HCT116 (cell line): ENCODE measurements at regions not wholly inside any gene's neighbourhood (a gene's known extent, or its start where the extent isn't known, plus 50 kb on each side); places are given as distances from the start of the nearest gene placed in this dataset.

Experiments
- ATAC-seq: fragments of 200-7000 bp; cut with Tn5 transposase; 2 replicates; pipeline ENCODE4 v1.9.1; 2020; ENCODE audit warnings: mild to moderate bottlenecking, moderate library complexity
- BruUV-seq: library from RNA; stranded (reverse); fragments of 400-500 nt; replicated peaks from 2 replicates; lab custom pipeline; 2021; lab: Mats Ljungman, UMichigan
- CTCF ChIA-PET: fragments of 300-600 bp; sonication (Branson Sonifier 250); formaldehyde crosslinking; loops from one replicate; lab custom pipeline; 2021; ENCODE audit warnings: antibody characterized with exemption; lab: Charles Lee
- POLR2A ChIA-PET: fragments of 300-600, 350-600 bp; sonication (Branson Sonifier 250); formaldehyde crosslinking; loops from one replicate; lab custom pipeline; 2021; ENCODE audit warnings: antibody characterized with exemption; lab: Charles Lee
- RAD21 ChIA-PET, 2 experiments: fragments of 300-600 bp; sonication (Branson Sonifier 250); formaldehyde crosslinking; loops; one replicate each; lab custom pipeline; 2023; ENCODE audit warnings: low total read pairs in 2 of 2; ENCODE audit not compliant: uncharacterized antibody in 2 of 2, unreplicated experiment in 2 of 2, low non-redundant PET in 1 of 2; lab: Charles Lee
- DNase-seq: peaks from one replicate; pipeline ENCODE4 v3.0.0-alpha.2; 2010; ENCODE audit warnings: low read depth, low spot score
- H2AFZ ChIP-seq: fragments of 200-600 bp; shearing (Covaris generic), sonication (generic); 2 replicates; pipeline ENCODE4 v1.6.1; 2017; ENCODE audit warnings: low read depth, mixed run types, mixed read lengths, antibody characterized with exemption, low read length; ENCODE audit not compliant: poor library complexity, severe bottlenecking
- H3K27ac ChIP-seq: 2 replicates; pipeline ENCODE4 v1.5.1; 2012; ENCODE audit warnings: low read depth, low read length
- H3K27me3 ChIP-seq: fragments of 200-600 bp; sonication (generic); 2 replicates; pipeline ENCODE4 v1.6.1; 2016; ENCODE audit warnings: mixed run types, low read length, mixed read lengths; ENCODE audit not compliant: insufficient read depth
- H3K36me3 ChIP-seq, 2 experiments: fragments of 200-500 bp in 1 of 2; fragments of 200-600 bp in 1 of 2; sonication (Bioruptor generic) in 1 of 2; sonication (generic) in 1 of 2; 2 replicates each; pipeline versions ENCODE4 v1.5.1 to v1.6.1; 2014 to 2016; ENCODE audit warnings: low read length in 2 of 2, inconsistent platforms in 1 of 2, mixed read lengths in 1 of 2, mixed run types in 1 of 2; ENCODE audit not compliant: insufficient read depth in 2 of 2, control insufficient read depth in 1 of 2
- H3K4me1 ChIP-seq, 2 experiments: fragments of 200-600 bp in 1 of 2; sonication (generic) in 1 of 2; 2 replicates each; pipeline versions ENCODE4 v1.5.1 to v1.6.1; 2012 to 2017; ENCODE audit warnings: low read length in 2 of 2, inconsistent platforms in 1 of 2, mild to moderate bottlenecking in 1 of 2, mixed read lengths in 1 of 2, mixed run types in 1 of 2, moderate library complexity in 1 of 2; ENCODE audit not compliant: insufficient read depth in 2 of 2, control insufficient read depth in 1 of 2
- H3K4me2 ChIP-seq: fragments of 200-600 bp; sonication (generic); 2 replicates; pipeline ENCODE4 v1.6.1; 2017; ENCODE audit warnings: mixed run types, low read length, mixed read lengths
- H3K4me3 ChIP-seq, 2 experiments: fragments of 200-600 bp in 1 of 2; sonication (generic) in 1 of 2; replicated peaks in 1 of 2; 2 replicates each; pipeline ENCODE4 v1.5.1; 2011 to 2016; ENCODE audit warnings: low read length in 2 of 2, control low read depth in 1 of 2, low read depth in 1 of 2, mild to moderate bottlenecking in 1 of 2, mixed read lengths in 1 of 2, mixed run types in 1 of 2
- H3K79me2 ChIP-seq: fragments of 200-600 bp; sonication (generic); 2 replicates; pipeline ENCODE4 v1.6.1; 2017; ENCODE audit warnings: mild to moderate bottlenecking, mixed run types, low read length, moderate library complexity, mixed read lengths; ENCODE audit not compliant: insufficient read depth
- H3K9ac ChIP-seq: fragments of 200-600 bp; sonication (generic); 2 replicates; pipeline ENCODE4 v1.6.1; 2016; ENCODE audit warnings: low read length, mixed read lengths
- H3K9me2 ChIP-seq: fragments of 200-600 bp; sonication (generic), shearing (Covaris generic); 2 replicates; pipeline ENCODE4 v1.6.1; 2017; ENCODE audit warnings: mixed run types, mild to moderate bottlenecking, moderate library complexity; ENCODE audit not compliant: insufficient read depth
- H3K9me3 ChIP-seq, 2 experiments: fragments of 200-500 bp in 1 of 2; fragments of 200-600 bp in 1 of 2; sonication (Bioruptor generic) in 1 of 2; sonication (generic) in 1 of 2; 2 replicates each; pipeline ENCODE4 v1.6.1; 2014 to 2017; ENCODE audit warnings: low read length in 2 of 2, mixed read lengths in 2 of 2, inconsistent platforms in 1 of 2, low read depth in 1 of 2, mild to moderate bottlenecking in 1 of 2, mixed run types in 1 of 2, moderate library complexity in 1 of 2; ENCODE audit not compliant: control insufficient read depth in 1 of 2, insufficient read depth in 1 of 2
- H4K20me1 ChIP-seq: fragments of 200-600 bp; sonication (generic), shearing (Covaris generic); 2 replicates; pipeline ENCODE4 v1.6.1; 2017; ENCODE audit warnings: mixed run types, mild to moderate bottlenecking, moderate library complexity; ENCODE audit not compliant: insufficient read depth
- CEBPB ChIP-seq: IDR thresholded peaks from 2 replicates; pipeline ENCODE4 v1.6.1; 2012; ENCODE audit warnings: low read depth
- EZH2 ChIP-seq: fragments of 200-600 bp; sonication (generic); IDR thresholded peaks from 2 replicates; pipeline ENCODE4 v1.6.1; 2017; ENCODE audit warnings: antibody characterized with exemption, mixed run types
- JUND ChIP-seq: IDR thresholded peaks from 2 replicates; pipeline ENCODE4 v1.6.1; 2012
- POLR2AphosphoS5 ChIP-seq: IDR thresholded peaks from 2 replicates; pipeline ENCODE4 v1.6.1; 2011; ENCODE audit warnings: mild to moderate bottlenecking, low read depth, low read length, moderate library complexity
- RAD21 ChIP-seq: IDR thresholded peaks from 2 replicates; pipeline ENCODE4 v1.6.1; 2012; ENCODE audit warnings: low read depth, mild to moderate bottlenecking
- SIN3A ChIP-seq: IDR thresholded peaks from 2 replicates; pipeline ENCODE4 v1.6.1; 2012; ENCODE audit warnings: low read depth
- SRF ChIP-seq: IDR thresholded peaks from 2 replicates; pipeline ENCODE4 v1.6.1; 2012; ENCODE audit warnings: low read depth
- YY1 ChIP-seq: IDR thresholded peaks from 2 replicates; pipeline ENCODE4 v1.6.1; 2011; ENCODE audit warnings: low read length, low read depth, moderate library complexity, mild to moderate bottlenecking; ENCODE audit not compliant: insufficient replicate concordance; ENCODE audit errors: extremely low read depth
- ZNF274 ChIP-seq: fragments of 200-500 bp; sonication (Bioruptor generic); IDR thresholded peaks from 2 replicates; pipeline ENCODE4 v1.6.1; 2014; ENCODE audit warnings: mild to moderate bottlenecking, low read depth, low read length, inconsistent platforms
- intact Hi-C: fragments of 100-400 bp; cut with micrococcal nuclease; formaldehyde crosslinking; loops from 2 replicates; pipeline ENCODE4 v1.10.0; 2022
- TF ChIP-seq, protein P1 (sequence below): IDR thresholded peaks from 2 replicates; pipeline ENCODE4 v1.6.1; 2012
- TF ChIP-seq, protein P2 (sequence below): IDR thresholded peaks from 2 replicates; pipeline ENCODE4 v1.6.1; 2011; ENCODE audit warnings: mild to moderate bottlenecking, low read length, moderate library complexity; ENCODE audit not compliant: insufficient replicate concordance; ENCODE audit errors: extremely low read depth
- TF ChIP-seq, protein P3 (sequence below): IDR thresholded peaks from 2 replicates; pipeline ENCODE4 v1.6.1; 2012; ENCODE audit warnings: low read depth

DNA sequence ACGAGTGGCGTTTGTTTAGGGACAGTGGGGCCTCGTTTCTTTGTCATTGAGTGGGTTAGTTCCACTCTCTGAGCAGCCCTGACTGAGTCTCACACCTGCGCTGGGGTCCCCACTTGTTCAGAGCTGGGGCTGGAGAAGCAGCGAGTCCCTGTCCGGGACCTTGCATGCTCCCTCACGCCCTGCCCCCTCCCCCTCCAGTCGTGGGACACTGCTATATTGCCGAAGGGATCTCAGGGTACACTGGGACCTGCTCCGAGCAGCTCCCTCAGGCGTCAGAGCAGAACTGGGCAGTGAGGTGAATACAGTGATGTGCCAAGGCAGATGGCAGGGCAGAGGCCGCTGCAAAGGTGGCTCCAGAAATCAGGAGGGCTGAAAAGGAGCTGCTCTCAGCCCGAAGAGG lies 59.9 kb upstream of the KLF13 start:
- Histone ChIP-seq H3K36me3 (no peaks in the 10 kb centered on the region), H3K4me3 (no peak overlapping the region), H3K79me2 (no peaks in the 10 kb centered on the region), H3K9ac (no peak overlapping the region), H3K9me2 (no peaks in the 10 kb centered on the region), H3K4me2 (no peak overlapping the region), H2AFZ (no peak overlapping the region), H3K27ac (no peak overlapping the region), H3K4me1 (peaks cover 0 to 3% of the 10 kb centered on the region in 2 experiments; a peak in 1 of 4 replicates), H3K27me3 (no peaks in the 10 kb centered on the region), H4K20me1 (no peaks in the 10 kb centered on the region), H3K9me3 (no peaks in the 10 kb centered on the region)
- intact Hi-C loops: no loop called here
- ChIA-PET RAD21 (no interaction called here), CTCF (no interaction called here), POLR2A (no interaction called here)
- ATAC-seq (no peak), DNase-seq (no peak)
- TF ChIP-seq, protein P1, sequence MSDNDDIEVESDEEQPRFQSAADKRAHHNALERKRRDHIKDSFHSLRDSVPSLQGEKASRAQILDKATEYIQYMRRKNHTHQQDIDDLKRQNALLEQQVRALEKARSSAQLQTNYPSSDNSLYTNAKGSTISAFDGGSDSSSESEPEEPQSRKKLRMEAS: no peak
- no peak for TF ChIP-seq CEBPB
- no TSS peak for BruUV-seq

DNA sequence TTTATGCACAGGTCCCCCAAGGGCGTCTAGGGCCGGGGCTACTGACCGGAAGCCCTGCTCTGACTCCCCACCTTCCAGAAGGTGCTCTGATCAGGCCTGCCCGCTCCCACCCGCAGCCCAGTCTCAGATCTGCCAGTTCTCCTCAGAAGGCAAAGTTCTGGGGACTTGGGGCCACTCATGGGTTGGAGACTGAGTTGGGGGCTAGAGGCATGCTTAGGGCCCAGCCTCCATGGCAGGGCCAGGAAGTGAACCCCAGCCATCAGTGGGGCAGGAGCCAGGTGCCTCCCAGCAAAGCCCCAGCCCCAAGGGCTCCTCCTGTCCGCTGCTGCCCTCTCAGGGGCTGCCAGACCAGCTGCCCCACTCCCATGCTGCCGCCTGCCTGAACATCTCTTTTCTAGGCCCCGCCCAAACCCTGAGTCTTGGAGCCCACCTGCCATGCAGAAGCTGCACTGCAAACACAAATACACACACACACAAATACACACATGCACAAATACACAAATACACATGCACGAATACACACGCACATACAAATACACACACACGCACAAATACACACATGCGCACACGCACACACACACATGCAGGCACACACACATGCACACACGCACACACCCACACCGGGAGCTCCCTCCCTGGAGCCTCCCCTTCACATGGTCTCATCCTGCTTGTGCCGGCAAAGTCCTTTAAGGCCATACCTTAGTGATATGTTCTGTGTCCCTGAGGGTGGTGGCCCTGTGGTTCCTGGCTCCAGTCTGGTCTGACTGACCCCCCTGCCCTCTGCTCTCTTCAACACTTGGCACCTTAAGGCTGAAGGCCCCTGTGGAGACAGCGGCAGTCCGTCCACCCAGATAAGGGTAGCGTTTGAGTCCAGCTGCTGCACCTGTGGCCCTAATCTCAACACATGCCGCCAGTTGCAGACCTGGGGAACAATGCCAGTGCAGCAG lies 59.2 kb upstream of the KLF13 start:
- Histone ChIP-seq H3K27ac (no peak overlapping the region), H3K79me2 (no peaks in the 10 kb centered on the region), H3K4me3 (no peak overlapping the region), H3K4me1 (peaks cover 0 to 3% of the 10 kb centered on the region in 2 experiments; a peak in 1 of 4 replicates), H3K4me2 (no peak overlapping the region), H3K9ac (no peak overlapping the region), H3K36me3 (no peaks in the 10 kb centered on the region), H3K9me2 (no peaks in the 10 kb centered on the region), H3K27me3 (no peaks in the 10 kb centered on the region), H4K20me1 (no peaks in the 10 kb centered on the region), H3K9me3 (no peaks in the 10 kb centered on the region), H2AFZ (no peak overlapping the region)
- RAD21 ChIA-PET: no interaction called here
- DNase-seq: no peak
- no peak for ATAC-seq
- CTCF ChIA-PET: no interaction called here
- POLR2A ChIA-PET: no interaction called here
- intact Hi-C loops: no loop called here
- no peak for TF ChIP-seq POLR2AphosphoS5
- TF ChIP-seq, protein P2, sequence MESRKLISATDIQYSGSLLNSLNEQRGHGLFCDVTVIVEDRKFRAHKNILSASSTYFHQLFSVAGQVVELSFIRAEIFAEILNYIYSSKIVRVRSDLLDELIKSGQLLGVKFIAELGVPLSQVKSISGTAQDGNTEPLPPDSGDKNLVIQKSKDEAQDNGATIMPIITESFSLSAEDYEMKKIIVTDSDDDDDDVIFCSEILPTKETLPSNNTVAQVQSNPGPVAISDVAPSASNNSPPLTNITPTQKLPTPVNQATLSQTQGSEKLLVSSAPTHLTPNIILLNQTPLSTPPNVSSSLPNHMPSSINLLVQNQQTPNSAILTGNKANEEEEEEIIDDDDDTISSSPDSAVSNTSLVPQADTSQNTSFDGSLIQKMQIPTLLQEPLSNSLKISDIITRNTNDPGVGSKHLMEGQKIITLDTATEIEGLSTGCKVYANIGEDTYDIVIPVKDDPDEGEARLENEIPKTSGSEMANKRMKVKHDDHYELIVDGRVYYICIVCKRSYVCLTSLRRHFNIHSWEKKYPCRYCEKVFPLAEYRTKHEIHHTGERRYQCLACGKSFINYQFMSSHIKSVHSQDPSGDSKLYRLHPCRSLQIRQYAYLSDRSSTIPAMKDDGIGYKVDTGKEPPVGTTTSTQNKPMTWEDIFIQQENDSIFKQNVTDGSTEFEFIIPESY: no peak
- TF ChIP-seq, protein P1: no peak
- no peak for TF ChIP-seq ZNF274
- no peak for TF ChIP-seq JUND
- no peak for TF ChIP-seq SIN3A
- no peak for TF ChIP-seq EZH2
- no peak for TF ChIP-seq SRF
- no peak for TF ChIP-seq YY1
- TF ChIP-seq CEBPB: no peak
- no peak for TF ChIP-seq RAD21
- TF ChIP-seq, protein P3, sequence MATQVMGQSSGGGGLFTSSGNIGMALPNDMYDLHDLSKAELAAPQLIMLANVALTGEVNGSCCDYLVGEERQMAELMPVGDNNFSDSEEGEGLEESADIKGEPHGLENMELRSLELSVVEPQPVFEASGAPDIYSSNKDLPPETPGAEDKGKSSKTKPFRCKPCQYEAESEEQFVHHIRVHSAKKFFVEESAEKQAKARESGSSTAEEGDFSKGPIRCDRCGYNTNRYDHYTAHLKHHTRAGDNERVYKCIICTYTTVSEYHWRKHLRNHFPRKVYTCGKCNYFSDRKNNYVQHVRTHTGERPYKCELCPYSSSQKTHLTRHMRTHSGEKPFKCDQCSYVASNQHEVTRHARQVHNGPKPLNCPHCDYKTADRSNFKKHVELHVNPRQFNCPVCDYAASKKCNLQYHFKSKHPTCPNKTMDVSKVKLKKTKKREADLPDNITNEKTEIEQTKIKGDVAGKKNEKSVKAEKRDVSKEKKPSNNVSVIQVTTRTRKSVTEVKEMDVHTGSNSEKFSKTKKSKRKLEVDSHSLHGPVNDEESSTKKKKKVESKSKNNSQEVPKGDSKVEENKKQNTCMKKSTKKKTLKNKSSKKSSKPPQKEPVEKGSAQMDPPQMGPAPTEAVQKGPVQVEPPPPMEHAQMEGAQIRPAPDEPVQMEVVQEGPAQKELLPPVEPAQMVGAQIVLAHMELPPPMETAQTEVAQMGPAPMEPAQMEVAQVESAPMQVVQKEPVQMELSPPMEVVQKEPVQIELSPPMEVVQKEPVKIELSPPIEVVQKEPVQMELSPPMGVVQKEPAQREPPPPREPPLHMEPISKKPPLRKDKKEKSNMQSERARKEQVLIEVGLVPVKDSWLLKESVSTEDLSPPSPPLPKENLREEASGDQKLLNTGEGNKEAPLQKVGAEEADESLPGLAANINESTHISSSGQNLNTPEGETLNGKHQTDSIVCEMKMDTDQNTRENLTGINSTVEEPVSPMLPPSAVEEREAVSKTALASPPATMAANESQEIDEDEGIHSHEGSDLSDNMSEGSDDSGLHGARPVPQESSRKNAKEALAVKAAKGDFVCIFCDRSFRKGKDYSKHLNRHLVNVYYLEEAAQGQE: no peak
- no TSS peak for BruUV-seq
